H9 (cell line): ENCODE measurements at regions not wholly inside any gene's neighbourhood (a gene's known extent, or its start where the extent isn't known, plus 50 kb on each side); places are given as distances from the start of the nearest gene placed in this dataset.

Source experiments
- DNase-seq: peaks from one replicate; pipeline ENCODE4 v3.0.0-alpha.2; 2017
- H2AFZ ChIP-seq: one replicate; pipeline ENCODE4 v1.6.1; 2013; ENCODE audit warnings: mild to moderate bottlenecking, low read length, control low read depth, moderate library complexity
- H2AK5ac ChIP-seq: 2 replicates; pipeline ENCODE4 v1.6.1; 2013; ENCODE audit warnings: low read length, control low read depth, mixed read lengths; ENCODE audit not compliant: insufficient read length
- H2BK120ac ChIP-seq: one replicate; pipeline ENCODE4 v1.6.1; 2013; ENCODE audit warnings: low read depth, mild to moderate bottlenecking, low read length, control low read depth, inconsistent platforms; ENCODE audit not compliant: poor library complexity, severe bottlenecking
- H2BK12ac ChIP-seq: 2 replicates; pipeline ENCODE4 v1.6.1; 2013; ENCODE audit warnings: low read length, control low read depth, mixed read lengths, low read depth; ENCODE audit not compliant: insufficient read length
- H2BK15ac ChIP-seq: 2 replicates; pipeline ENCODE4 v1.6.1; 2013; ENCODE audit warnings: low read depth, low read length, control low read depth
- H2BK20ac ChIP-seq: one replicate; pipeline ENCODE4 v1.6.1; 2013; ENCODE audit warnings: low read depth, mild to moderate bottlenecking, low read length, control low read depth, inconsistent platforms; ENCODE audit not compliant: poor library complexity, severe bottlenecking
- H2BK5ac ChIP-seq: 2 replicates; pipeline ENCODE4 v1.6.1; 2013; ENCODE audit warnings: low read length, control low read depth, mixed read lengths; ENCODE audit not compliant: insufficient read length
- H3K14ac ChIP-seq: 2 replicates; pipeline ENCODE4 v1.6.1; 2013; ENCODE audit warnings: low read length, control low read depth; ENCODE audit not compliant: insufficient read depth
- H3K18ac ChIP-seq: 2 replicates; pipeline ENCODE4 v1.6.1; 2013; ENCODE audit warnings: low read depth, mild to moderate bottlenecking, mixed read lengths, low read length, control low read depth; ENCODE audit not compliant: insufficient read length
- H3K23ac ChIP-seq: 2 replicates; pipeline ENCODE4 v1.6.1; 2013; ENCODE audit warnings: low read length, control low read depth, mixed read lengths, low read depth; ENCODE audit not compliant: insufficient read length
- H3K23me2 ChIP-seq: 2 replicates; pipeline ENCODE4 v1.6.1; 2013; ENCODE audit warnings: low read depth, mild to moderate bottlenecking, mixed read lengths, low read length, control low read depth; ENCODE audit not compliant: insufficient read length, poor library complexity, severe bottlenecking
- H3K27ac ChIP-seq: 2 replicates; pipeline ENCODE4 v1.5.1; 2013; ENCODE audit warnings: low read length, control low read depth, mixed read lengths, low read depth; ENCODE audit not compliant: insufficient read length
- H3K27me3 ChIP-seq: 2 replicates; pipeline ENCODE4 v1.6.1; 2013; ENCODE audit warnings: low read length, control low read depth, inconsistent platforms; ENCODE audit not compliant: insufficient read depth
- H3K4ac ChIP-seq: 2 replicates; pipeline ENCODE4 v1.6.1; 2013; ENCODE audit warnings: low read depth, mild to moderate bottlenecking, control low read depth, inconsistent platforms, low read length, moderate library complexity
- H3K4me1 ChIP-seq: 2 replicates; pipeline ENCODE4 v1.6.1; 2013; ENCODE audit warnings: low read length, control low read depth, inconsistent platforms; ENCODE audit not compliant: insufficient read depth
- H3K4me2 ChIP-seq: 2 replicates; pipeline ENCODE4 v1.6.1; 2013; ENCODE audit warnings: low read length, control low read depth, mixed read lengths; ENCODE audit not compliant: insufficient read length, insufficient read depth
- H3K56ac ChIP-seq: 2 replicates; pipeline ENCODE4 v1.6.1; 2013; ENCODE audit warnings: low read depth, mild to moderate bottlenecking, mixed read lengths, low read length, control low read depth; ENCODE audit not compliant: insufficient read length
- H3K79me1 ChIP-seq: 2 replicates; pipeline ENCODE4 v1.6.1; 2013; ENCODE audit warnings: low read depth, mild to moderate bottlenecking, moderate library complexity, low read length, control low read depth, inconsistent platforms; ENCODE audit not compliant: insufficient read depth, poor library complexity, severe bottlenecking
- H3K79me2 ChIP-seq: 2 replicates; pipeline ENCODE4 v1.6.1; 2013; ENCODE audit warnings: low read length, control low read depth, inconsistent platforms; ENCODE audit not compliant: insufficient read depth
- H3K9ac ChIP-seq: 2 replicates; pipeline ENCODE4 v1.6.1; 2013; ENCODE audit warnings: low read length, control low read depth, mixed read lengths; ENCODE audit not compliant: insufficient read length; ENCODE audit errors: extremely low read depth
- H3K9me3 ChIP-seq: one replicate; pipeline ENCODE4 v1.6.1; 2013; ENCODE audit warnings: low read depth, low read length, inconsistent platforms; ENCODE audit not compliant: control insufficient read depth
- H3T11ph ChIP-seq: one replicate; pipeline ENCODE4 v1.6.1; 2013; ENCODE audit warnings: mild to moderate bottlenecking, low read length, control low read depth, inconsistent platforms
- H4K20me1 ChIP-seq: one replicate; pipeline ENCODE4 v1.6.1; 2013; ENCODE audit not compliant: control insufficient read depth, insufficient read length, insufficient read depth
- H4K5ac ChIP-seq: 2 replicates; pipeline ENCODE4 v1.6.1; 2013; ENCODE audit warnings: low read depth, mild to moderate bottlenecking, mixed read lengths, low read length, control low read depth; ENCODE audit not compliant: insufficient read length
- H4K8ac ChIP-seq: replicated peaks from 2 replicates; pipeline ENCODE4 v1.6.1; 2013; ENCODE audit warnings: low read length, control low read depth, mixed read lengths, low read depth; ENCODE audit not compliant: insufficient read length
- H4K91ac ChIP-seq: 2 replicates; pipeline ENCODE4 v1.6.1; 2013; ENCODE audit warnings: low read depth, mild to moderate bottlenecking, moderate library complexity, mixed read lengths, low read length, control low read depth; ENCODE audit not compliant: insufficient read length
- H3K27ac Mint-ChIP-seq, 3 experiments: 2 replicates in 2 of 3; 3 replicates in 1 of 3; pipeline ENCODE4 v1.8.0; 2020 to 2021; ENCODE audit warnings: mixed read lengths in 3 of 3, mild to moderate bottlenecking in 1 of 3, moderate library complexity in 1 of 3
- H3K27me3 Mint-ChIP-seq: 2 replicates; pipeline ENCODE4 v1.8.0; 2021; ENCODE audit warnings: low read depth, mild to moderate bottlenecking, moderate library complexity, mixed read lengths
- H3K36me3 Mint-ChIP-seq, 3 experiments: 2 replicates in 2 of 3; 3 replicates in 1 of 3; pipeline ENCODE4 v1.8.0; 2020 to 2021; ENCODE audit warnings: low read depth in 3 of 3, mixed read lengths in 3 of 3; ENCODE audit not compliant: insufficient read depth in 1 of 3
- H3K4me1 Mint-ChIP-seq, 2 experiments: 2 replicates each; pipeline ENCODE4 v1.8.0; 2020; ENCODE audit warnings: mixed read lengths in 2 of 2
- H3K4me3 Mint-ChIP-seq, 2 experiments: 2 replicates in 1 of 2; 3 replicates in 1 of 2; pipeline ENCODE4 v1.8.0; 2020 to 2021; ENCODE audit warnings: mild to moderate bottlenecking in 2 of 2, mixed read lengths in 2 of 2, moderate library complexity in 1 of 2
- H3K9me3 Mint-ChIP-seq, 2 experiments: 2 replicates in 1 of 2; 3 replicates in 1 of 2; pipeline ENCODE4 v1.8.0; 2020; ENCODE audit warnings: mild to moderate bottlenecking in 2 of 2, mixed read lengths in 2 of 2, moderate library complexity in 1 of 2
- WGBS: extraction: QIAGEN DNeasy Blood & Tissue Kit; methylation state at CpG from one replicate; pipeline ENCODE4 v1.1.7; 2013; ENCODE audit warnings: missing lambda C conversion rate, low lambda C conversion rate, mixed read lengths; ENCODE audit not compliant: insufficient read length; ENCODE audit errors: extremely low coverage; 5-methylcytosine and 5-hydroxymethylcytosine counted together
- TF ChIP-seq, protein P1 (sequence below): fragments of 200-600 bp; sonication (generic); conservative IDR thresholded peaks from 3 replicates; pipeline ENCODE4 v1.8.0; 2021; ENCODE audit warnings: antibody characterized with exemption, mild to moderate bottlenecking

DNA sequence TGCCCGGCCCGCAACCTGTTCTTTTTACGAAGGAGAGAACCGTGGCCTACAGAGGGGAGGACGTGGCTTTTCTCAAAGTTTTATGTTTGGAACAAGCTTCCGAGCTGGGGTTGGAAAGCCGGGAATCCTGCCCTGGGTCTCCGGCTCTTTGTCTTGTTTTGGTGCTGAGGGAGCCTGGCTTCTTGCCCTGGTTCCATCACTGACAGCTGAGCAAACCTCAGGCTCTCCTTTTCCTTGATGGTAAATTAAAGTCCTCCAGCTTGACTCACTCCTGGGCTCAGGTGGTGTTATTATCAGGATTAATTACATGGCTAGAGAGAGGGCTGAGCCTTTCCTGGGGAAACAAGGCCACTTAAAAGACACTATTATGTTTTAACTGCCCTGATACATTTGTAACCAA, 289.5 kb upstream of the RGMA start:
- no peak for DNase-seq
- no peak overlapping the region for H4K91ac ChIP-seq
- no peak overlapping the region for H3K27ac Mint-ChIP-seq
- peaks cover 0 to 8% (median 0%) of the 10 kb centered on the region in 3 experiments; a peak in 1 of 7 replicates for H3K36me3 Mint-ChIP-seq
- peaks cover 10 to 23% of the 10 kb centered on the region in 2 experiments for H3K4me1 Mint-ChIP-seq
- H3K18ac ChIP-seq, result no peak overlapping the region
- TF ChIP-seq, protein P1, sequence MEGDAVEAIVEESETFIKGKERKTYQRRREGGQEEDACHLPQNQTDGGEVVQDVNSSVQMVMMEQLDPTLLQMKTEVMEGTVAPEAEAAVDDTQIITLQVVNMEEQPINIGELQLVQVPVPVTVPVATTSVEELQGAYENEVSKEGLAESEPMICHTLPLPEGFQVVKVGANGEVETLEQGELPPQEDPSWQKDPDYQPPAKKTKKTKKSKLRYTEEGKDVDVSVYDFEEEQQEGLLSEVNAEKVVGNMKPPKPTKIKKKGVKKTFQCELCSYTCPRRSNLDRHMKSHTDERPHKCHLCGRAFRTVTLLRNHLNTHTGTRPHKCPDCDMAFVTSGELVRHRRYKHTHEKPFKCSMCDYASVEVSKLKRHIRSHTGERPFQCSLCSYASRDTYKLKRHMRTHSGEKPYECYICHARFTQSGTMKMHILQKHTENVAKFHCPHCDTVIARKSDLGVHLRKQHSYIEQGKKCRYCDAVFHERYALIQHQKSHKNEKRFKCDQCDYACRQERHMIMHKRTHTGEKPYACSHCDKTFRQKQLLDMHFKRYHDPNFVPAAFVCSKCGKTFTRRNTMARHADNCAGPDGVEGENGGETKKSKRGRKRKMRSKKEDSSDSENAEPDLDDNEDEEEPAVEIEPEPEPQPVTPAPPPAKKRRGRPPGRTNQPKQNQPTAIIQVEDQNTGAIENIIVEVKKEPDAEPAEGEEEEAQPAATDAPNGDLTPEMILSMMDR, result no peak
- H3K79me2 ChIP-seq, result no peaks in the 10 kb centered on the region
- no peaks in the 10 kb centered on the region for H3K4me1 ChIP-seq
- H3K27me3 ChIP-seq, result no peaks in the 10 kb centered on the region
- H3K27ac ChIP-seq, result no peak overlapping the region
- no peak overlapping the region for H3K23ac ChIP-seq
- no peaks in the 10 kb centered on the region; a peak in 1 of 5 replicates for H3K9me3 Mint-ChIP-seq
- no peak overlapping the region for H2BK12ac ChIP-seq
- H3K4me3 Mint-ChIP-seq, result no peak overlapping the region
- no peak overlapping the region for H3K14ac ChIP-seq
- no peak overlapping the region for H4K5ac ChIP-seq
- H2BK120ac ChIP-seq, result no peak overlapping the region
- H3K4me2 ChIP-seq, result no peak overlapping the region
- H3K4ac ChIP-seq, result no peak overlapping the region
- WGBS, result no CpG with 5 or more reads among the region's 8 CpGs
- H2AK5ac ChIP-seq, result no peak overlapping the region
- peaks cover 25% of the 10 kb centered on the region for H3K27me3 Mint-ChIP-seq
- no peak overlapping the region for H2BK5ac ChIP-seq
- H3K23me2 ChIP-seq, result no peaks in the 10 kb centered on the region
- H2BK20ac ChIP-seq, result no peak overlapping the region
- no peak overlapping the region for H2BK15ac ChIP-seq
- no peak overlapping the region for H4K8ac ChIP-seq
- H4K20me1 ChIP-seq, result no peaks in the 10 kb centered on the region
- H3T11ph ChIP-seq, result no peak overlapping the region
- H3K56ac ChIP-seq, result no peak overlapping the region
- no peaks in the 10 kb centered on the region for H3K9me3 ChIP-seq
- no peak overlapping the region for H2AFZ ChIP-seq
- no peak overlapping the region for H3K9ac ChIP-seq
- H3K79me1 ChIP-seq, result no peaks in the 10 kb centered on the region
